ENCODE measurements at regions not wholly inside any gene's neighbourhood (a gene's known extent, or its start where the extent isn't known, plus 50 kb on each side); places are given as distances from the start of the nearest gene placed in this dataset.

DNA sequence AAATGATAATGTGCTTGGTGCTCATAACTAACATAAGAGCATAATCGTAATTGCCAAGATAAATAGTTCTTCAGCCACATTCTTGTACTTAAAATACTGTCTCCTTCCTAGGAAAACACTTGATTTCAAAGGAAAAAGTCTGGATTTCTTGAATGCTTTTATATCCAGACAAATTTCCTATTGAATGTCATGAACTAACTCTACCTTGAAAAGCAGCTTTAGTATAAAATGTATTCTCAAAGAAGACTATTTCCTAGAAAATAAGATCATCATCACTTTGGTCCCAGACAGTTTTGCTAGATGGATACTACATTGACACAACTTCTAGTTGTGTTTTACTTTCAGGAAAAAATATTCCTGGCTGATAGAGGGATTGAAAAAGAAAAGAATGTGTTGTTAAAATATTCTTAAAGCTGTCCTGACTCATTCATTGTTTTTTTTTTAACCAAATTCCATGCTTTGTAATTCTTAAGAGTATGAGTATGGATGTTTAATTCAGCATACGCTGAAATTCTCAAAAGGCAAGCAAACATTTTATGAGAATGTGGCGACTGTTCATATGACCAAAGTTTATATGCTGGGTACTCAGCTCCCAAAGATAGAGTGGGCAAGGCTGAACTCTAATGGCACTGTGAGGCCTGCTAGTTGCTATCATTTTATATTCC is 106.1 kb downstream of the PPP1R3A start:
- H3K36me3 ChIP-seq = no peaks in the 10 kb centered on the region
- no peak overlapping the region for H3K4me3 ChIP-seq
- intact Hi-C loops (cut with DNase I) = no loop called here
- WGBS, 2 donors = 76 to 78% methylated on average over 3 of the region's 3 CpGs
- no peak for DNase-seq
- no peaks in the 10 kb centered on the region for H3K27me3 ChIP-seq
- no peak for TF ChIP-seq EP300 (IDR thresholded peaks at IDR 0.05)
- TF ChIP-seq POLR2A (IDR thresholded peaks at IDR 0.05) = no peak
- TF ChIP-seq, protein P1, sequence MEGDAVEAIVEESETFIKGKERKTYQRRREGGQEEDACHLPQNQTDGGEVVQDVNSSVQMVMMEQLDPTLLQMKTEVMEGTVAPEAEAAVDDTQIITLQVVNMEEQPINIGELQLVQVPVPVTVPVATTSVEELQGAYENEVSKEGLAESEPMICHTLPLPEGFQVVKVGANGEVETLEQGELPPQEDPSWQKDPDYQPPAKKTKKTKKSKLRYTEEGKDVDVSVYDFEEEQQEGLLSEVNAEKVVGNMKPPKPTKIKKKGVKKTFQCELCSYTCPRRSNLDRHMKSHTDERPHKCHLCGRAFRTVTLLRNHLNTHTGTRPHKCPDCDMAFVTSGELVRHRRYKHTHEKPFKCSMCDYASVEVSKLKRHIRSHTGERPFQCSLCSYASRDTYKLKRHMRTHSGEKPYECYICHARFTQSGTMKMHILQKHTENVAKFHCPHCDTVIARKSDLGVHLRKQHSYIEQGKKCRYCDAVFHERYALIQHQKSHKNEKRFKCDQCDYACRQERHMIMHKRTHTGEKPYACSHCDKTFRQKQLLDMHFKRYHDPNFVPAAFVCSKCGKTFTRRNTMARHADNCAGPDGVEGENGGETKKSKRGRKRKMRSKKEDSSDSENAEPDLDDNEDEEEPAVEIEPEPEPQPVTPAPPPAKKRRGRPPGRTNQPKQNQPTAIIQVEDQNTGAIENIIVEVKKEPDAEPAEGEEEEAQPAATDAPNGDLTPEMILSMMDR (IDR thresholded peaks at IDR 0.05) = no peak
- no peak for TF ChIP-seq POLR2AphosphoS5 (IDR thresholded peaks at IDR 0.05)
- H3K4me1 ChIP-seq = no peaks in the 10 kb centered on the region
- no peaks in the 10 kb centered on the region for H3K9me3 ChIP-seq
- no peak overlapping the region for H3K27ac ChIP-seq

DNA sequence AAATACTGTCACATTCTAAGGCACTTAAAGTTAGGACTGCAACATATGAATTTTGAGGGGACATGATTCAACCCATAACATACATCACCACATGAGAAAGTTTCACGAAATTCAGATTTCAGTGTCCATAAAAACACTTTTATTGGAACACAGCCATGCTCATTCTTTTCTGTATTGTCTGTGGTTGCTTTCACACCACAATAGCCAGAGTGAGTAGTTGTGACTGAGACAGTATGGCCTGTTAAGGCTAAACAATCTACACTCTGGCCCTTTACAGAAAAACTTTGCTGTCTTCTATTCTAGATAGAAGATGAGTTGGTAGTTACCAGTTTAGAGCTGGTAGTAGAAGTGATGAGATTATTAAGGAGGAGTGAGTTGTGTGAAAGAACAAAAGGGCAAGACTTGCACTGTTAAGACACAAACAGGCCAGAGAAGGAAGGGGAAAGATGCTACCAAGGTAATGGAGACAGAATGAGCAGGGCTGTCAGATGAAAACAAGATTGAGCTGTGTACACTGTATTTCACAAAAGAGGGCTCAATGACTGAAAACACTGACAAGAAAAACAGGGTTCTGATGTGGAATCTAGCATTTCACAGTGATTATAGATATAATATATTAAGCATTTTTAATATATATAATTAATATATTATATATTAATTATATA is 108.6 kb downstream of the PPP1R3A start:
- intact Hi-C loops (cut with DNase I) = no loop called here
- Histone ChIP-seq H3K4me1 (peaks cover 0 to 15% (median 3%) of the 10 kb centered on the region in 4 donors), H3K27me3 (no peaks in the 10 kb centered on the region), H3K27ac (no peak overlapping the region), H3K36me3 (no peaks in the 10 kb centered on the region), H3K9me3 (no peaks in the 10 kb centered on the region), H3K4me3 (no peak overlapping the region)
- DNase-seq = no peak
- no peak for TF ChIP-seq EP300 (IDR thresholded peaks at IDR 0.05)
- TF ChIP-seq, protein P1 (IDR thresholded peaks at IDR 0.05) = no peak
- no peak for TF ChIP-seq POLR2A (IDR thresholded peaks at IDR 0.05)
- TF ChIP-seq POLR2AphosphoS5 (IDR thresholded peaks at IDR 0.05) = no peak
- WGBS, 2 donors = 84 to 87% methylated on average over 1 of the region's 1 CpG

DNA sequence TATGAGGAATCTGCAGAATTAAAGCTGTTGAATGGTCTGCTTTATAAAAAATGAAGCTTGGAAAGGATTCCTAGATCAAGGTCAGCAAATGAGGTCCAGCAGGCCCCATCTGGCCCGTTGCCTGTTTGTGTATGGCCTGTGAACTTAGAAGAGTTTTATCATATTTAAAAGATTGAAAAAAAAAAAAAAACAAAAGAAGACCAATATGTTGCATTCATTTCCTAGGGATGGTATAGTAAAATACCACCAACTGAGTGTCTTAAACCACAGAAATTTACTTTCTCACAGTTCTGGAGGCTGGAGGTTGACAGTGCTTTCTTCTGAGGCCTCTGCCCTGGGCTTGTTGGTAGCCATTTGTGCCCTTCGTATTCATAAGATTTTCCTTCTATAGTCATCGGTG is 109.2 kb downstream of the PPP1R3A start:
- Histone ChIP-seq H3K36me3 (no peaks in the 10 kb centered on the region), H3K27me3 (no peaks in the 10 kb centered on the region), H3K4me3 (no peak overlapping the region), H3K9me3 (no peaks in the 10 kb centered on the region), H3K4me1 (peaks cover 0 to 15% (median 3%) of the 10 kb centered on the region in 4 donors), H3K27ac (no peak overlapping the region)
- TF ChIP-seq POLR2A (IDR thresholded peaks at IDR 0.05) = no peak
- TF ChIP-seq, protein P1 (IDR thresholded peaks at IDR 0.05) = no peak
- no peak for TF ChIP-seq EP300 (IDR thresholded peaks at IDR 0.05)
- TF ChIP-seq POLR2AphosphoS5 (IDR thresholded peaks at IDR 0.05) = no peak
- WGBS, 2 donors = 86 to 88% methylated on average over 3 of the region's 3 CpGs
- intact Hi-C loops (cut with DNase I) = no loop called here
- no peak for DNase-seq

DNA sequence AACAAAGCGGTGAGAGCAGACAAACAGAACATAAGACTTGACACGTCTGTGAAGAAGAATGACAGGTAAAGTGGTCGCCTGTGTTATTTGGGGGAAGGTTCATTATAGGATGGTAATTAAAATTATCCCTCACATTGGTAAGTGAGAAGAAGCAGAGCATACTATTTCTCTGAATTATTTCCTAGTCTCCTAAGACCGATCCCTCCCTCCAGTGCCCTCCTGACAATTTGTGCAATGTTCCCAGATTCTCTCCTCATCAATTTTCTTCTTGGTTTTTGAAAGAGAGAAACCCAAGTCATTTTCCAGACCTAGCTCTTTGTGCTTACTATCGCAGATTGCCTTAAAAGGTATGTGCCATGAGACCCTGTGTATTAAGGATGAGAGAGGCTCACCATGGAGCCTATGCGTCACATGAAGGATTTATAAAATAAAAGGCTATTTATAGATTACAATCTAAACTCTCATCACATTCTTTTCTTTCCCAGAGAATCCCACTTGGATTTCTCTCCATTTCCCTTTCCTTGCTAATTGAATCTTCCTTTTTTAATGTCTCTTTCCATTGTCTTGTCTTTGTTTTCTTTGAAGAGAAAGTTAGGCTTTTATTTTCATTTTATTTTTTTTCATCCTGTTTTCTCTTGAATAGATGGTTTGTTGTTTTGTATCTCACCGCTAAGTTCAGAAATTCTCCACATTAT is 112.0 kb downstream of the PPP1R3A start:
- Histone ChIP-seq H3K4me1 (peaks cover 0 to 15% (median 3%) of the 10 kb centered on the region in 4 donors), H3K36me3 (no peaks in the 10 kb centered on the region), H3K4me3 (no peak overlapping the region), H3K9me3 (no peaks in the 10 kb centered on the region), H3K27me3 (no peaks in the 10 kb centered on the region), H3K27ac (peak overlapping the region in 3 of 4 donors; percentile 26 to 54 (median 34))
- WGBS, 2 donors = 88 to 91% methylated on average over 7 of the region's 7 CpGs
- no peak for DNase-seq
- intact Hi-C loops (cut with DNase I) = no loop called here
- no peak for TF ChIP-seq EP300 (IDR thresholded peaks at IDR 0.05)
- TF ChIP-seq, protein P1 (IDR thresholded peaks at IDR 0.05) = no peak
- TF ChIP-seq POLR2A (IDR thresholded peaks at IDR 0.05) = no peak
- no peak for TF ChIP-seq POLR2AphosphoS5 (IDR thresholded peaks at IDR 0.05)
